ENCODE measurements at regions not wholly inside any gene's neighbourhood (a gene's known extent, or its start where the extent isn't known, plus 50 kb on each side); places are given as distances from the start of the nearest gene placed in this dataset.

GRCh38 chr14:43795600-43796228, 711.4 kb downstream of the FSCB start:
- no peak for ATAC-seq
- intact Hi-C loops (cut with DNase I) = no loop called here

GRCh38 chr14:43793579-43793978, 713.5 kb downstream of the FSCB start:
- H3K4me1 ChIP-seq = no peaks in the 10 kb centered on the region
- TF ChIP-seq POLR2A (IDR thresholded peaks at IDR 0.05) (no peak), CTCF (IDR thresholded peaks at IDR 0.05) (no peak)
- peaks cover 0 to 4% (median 0%) of the 10 kb centered on the region in 12 donors for H3K9me3 ChIP-seq
- no peaks in the 10 kb centered on the region for H3K36me3 ChIP-seq
- H3K27me3 ChIP-seq = no peaks in the 10 kb centered on the region
- intact Hi-C loops (cut with DNase I) = loop anchor here in 1 of 10 donors (2.0 kb wide), 1 partner anchor 27 kb away; no protein-coding TSS in a partner anchor
- no peak overlapping the region for H3K4me3 ChIP-seq
- DNase-seq = no peak
- H3K27ac ChIP-seq = no peak overlapping the region
- WGBS, 4 donors = 54 to 58% (median 55%) methylated on average over 2 of the region's 2 CpGs
- ATAC-seq = no peak

More at GRCh38 chr14:43795600-43796228, 711.4 kb downstream of the FSCB start:
- H3K27me3 ChIP-seq = no peaks in the 10 kb centered on the region
- TF ChIP-seq POLR2A (IDR thresholded peaks at IDR 0.05) (no peak), CTCF (IDR thresholded peaks at IDR 0.05) (peak in 2 of 12 donors; percentile 13 to 18)
- H3K4me3 ChIP-seq = no peak overlapping the region
- peaks cover 0 to 4% (median 0%) of the 10 kb centered on the region in 12 donors for H3K9me3 ChIP-seq
- H3K4me1 ChIP-seq = no peaks in the 10 kb centered on the region
- no peak for DNase-seq
- no peak overlapping the region for H3K27ac ChIP-seq
- no peaks in the 10 kb centered on the region for H3K36me3 ChIP-seq

GRCh38 chr14:43792980-43793379, 714.1 kb downstream of the FSCB start:
- TF ChIP-seq POLR2A (IDR thresholded peaks at IDR 0.05) (no peak), CTCF (IDR thresholded peaks at IDR 0.05) (no peak)
- intact Hi-C loops (cut with DNase I) = loop anchor here in 1 of 10 donors (2.0 kb wide), 1 partner anchor 28 kb away; no protein-coding TSS in a partner anchor
- Histone ChIP-seq H3K27me3 (no peaks in the 10 kb centered on the region), H3K36me3 (no peaks in the 10 kb centered on the region), H3K27ac (no peak overlapping the region), H3K9me3 (peaks cover 0 to 4% (median 0%) of the 10 kb centered on the region in 12 donors), H3K4me3 (no peak overlapping the region), H3K4me1 (no peaks in the 10 kb centered on the region)
- 53 to 67% (median 62%) methylated on average over 3 of the region's 3 CpGs for WGBS, 4 donors
- DNase-seq = no peak
- no peak for ATAC-seq

- H3K36me3 ChIP-seq = no peaks in the 10 kb centered on the region
These were observed 716.4 kb downstream of the FSCB start for GRCh38 chr14:43790681-43791080.

More at GRCh38 chr14:43790681-43791080, 716.4 kb downstream of the FSCB start:
- Histone ChIP-seq H3K4me3 (no peak overlapping the region), H3K4me1 (no peaks in the 10 kb centered on the region), H3K9me3 (peaks cover 0 to 4% (median 0%) of the 10 kb centered on the region in 12 donors), H3K27ac (no peak overlapping the region), H3K27me3 (no peaks in the 10 kb centered on the region)
- no peak for DNase-seq
- TF ChIP-seq POLR2A (IDR thresholded peaks at IDR 0.05) (no peak), CTCF (IDR thresholded peaks at IDR 0.05) (no peak)
- WGBS, 4 donors = 65 to 77% (median 68%) methylated on average over 4 of the region's 4 CpGs
- intact Hi-C loops (cut with DNase I) = no loop called here
- ATAC-seq = no peak
